Amniotic epithelial cell (primary cell): ENCODE measurements at regions not wholly inside any gene's neighbourhood (a gene's known extent, or its start where the extent isn't known, plus 50 kb on each side); places are given as distances from the start of the nearest gene placed in this dataset.

Source experiments
- DNase-seq: peaks from one replicate; pipeline ENCODE4 v3.0.0-alpha.2; 2010; ENCODE audit warnings: low read depth

DNA sequence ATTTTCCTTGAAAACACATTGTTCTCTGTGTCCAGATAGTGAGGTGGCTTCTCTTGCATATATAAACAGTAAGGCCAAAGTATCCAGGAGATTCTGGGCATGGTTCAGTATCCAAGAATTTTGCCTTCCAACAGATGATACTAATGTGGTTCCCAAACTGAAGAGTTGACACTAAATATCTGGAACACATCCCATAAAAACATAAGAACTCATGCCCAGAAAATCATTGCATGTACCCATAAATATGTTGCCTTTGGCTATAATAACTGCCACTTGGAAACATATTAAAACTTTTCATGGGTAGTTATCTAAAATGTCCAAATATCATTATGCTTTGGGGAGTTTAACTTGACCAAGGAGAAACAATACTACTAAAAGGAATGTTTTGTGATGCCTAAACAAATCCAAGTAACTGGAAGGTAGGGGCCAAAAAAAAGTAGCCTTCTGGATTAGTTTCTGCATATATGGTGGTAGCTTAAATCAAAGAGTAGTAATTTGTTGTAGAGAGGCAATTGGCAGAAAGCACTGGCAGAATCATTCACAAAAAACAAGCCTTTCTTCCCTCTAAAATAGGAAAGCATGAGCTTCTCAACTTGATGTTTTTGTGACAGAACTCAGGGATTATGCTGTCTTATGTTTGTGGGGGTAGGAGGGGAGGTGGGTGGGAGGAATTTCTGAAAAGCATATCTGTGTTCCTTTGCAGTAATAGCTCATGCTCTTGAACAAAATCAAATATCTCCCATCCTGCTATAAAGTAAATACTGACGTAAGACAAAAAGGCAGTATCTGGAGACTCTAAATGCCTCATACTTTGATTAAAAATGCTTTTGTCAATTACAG is 753.9 kb downstream of the TUSC7 start:
- DNase-seq = no peak

- DNase-seq = no peak
Measured at GRCh38 chr3:117471831-117472230, 762.3 kb downstream of the TUSC7 start.

DNA sequence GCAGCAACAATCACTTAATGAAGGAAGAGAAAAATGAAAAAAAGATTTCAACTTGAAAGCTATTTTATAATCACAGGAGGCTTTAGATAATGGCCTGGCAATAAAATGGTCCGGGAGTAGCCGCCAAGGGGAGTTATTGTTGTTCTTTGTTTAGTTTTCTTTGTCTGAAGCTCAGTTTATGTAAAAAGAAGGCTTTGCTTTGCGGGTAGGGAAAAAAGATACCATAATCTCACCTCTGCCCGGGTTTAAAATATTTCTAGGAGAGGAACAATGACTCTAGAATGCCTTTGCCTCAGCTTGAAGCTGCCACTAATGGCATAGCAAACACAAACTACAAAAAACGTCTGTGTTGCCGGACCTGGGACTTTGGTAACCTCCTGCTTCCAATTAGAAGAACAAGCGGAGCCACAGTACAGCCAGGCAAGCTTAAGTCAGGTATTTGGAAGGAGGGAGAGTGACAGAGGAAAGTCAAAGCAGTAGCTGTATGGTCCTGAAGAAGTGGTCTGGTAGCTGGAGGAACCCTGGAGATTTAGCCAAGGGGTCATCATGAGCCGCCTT is 764.5 kb downstream of the TUSC7 start:
- no peak for DNase-seq

GRCh38 chr3:117476572-117476971 is 767.0 kb downstream of the TUSC7 start:
- DNase-seq = no peak

DNA sequence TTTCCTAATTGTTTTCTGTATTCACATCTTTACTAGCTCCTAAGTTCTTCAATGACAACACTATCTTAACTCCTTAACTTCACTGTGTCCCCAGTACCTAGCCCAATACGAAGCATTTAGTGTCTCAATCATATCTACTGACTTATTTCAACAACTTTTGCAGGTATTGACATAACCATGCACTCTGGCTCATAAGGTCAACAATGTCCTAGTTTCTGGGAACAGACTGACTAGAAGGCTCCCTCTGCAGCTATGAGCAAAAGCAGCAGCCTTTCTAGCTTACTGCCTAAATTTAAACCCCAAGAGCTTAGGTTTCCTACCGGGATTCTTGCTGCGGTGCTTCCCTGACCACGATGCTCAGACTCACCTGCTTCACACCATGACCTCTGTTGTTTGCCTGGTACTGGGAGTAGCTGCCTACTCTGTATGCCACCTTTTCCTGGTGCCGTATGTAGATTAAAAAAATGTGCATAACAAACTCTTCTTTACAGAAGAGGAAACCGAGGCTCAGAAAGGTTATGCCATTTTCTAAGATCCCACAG is 767.7 kb downstream of the TUSC7 start:
- DNase-seq = no peak

DNA sequence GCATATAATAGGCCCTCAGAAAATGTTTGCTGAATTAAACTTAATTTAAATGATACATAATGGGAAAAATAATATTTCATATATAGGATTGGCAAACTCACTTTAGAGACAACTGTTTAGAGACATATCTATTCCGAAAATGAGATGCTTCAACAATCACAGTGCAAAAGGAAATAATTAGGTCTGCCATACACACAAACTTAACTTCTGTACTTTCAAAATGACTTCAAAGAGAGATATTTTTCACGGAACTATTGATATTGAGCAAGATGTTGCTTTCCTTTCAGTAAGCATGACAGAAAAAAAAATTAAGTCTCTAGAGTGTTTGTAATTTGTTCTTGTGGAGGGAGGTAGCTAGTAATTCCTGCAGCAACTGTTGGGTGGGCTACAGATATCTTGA is 769.5 kb downstream of the TUSC7 start:
- DNase-seq = no peak

DNA sequence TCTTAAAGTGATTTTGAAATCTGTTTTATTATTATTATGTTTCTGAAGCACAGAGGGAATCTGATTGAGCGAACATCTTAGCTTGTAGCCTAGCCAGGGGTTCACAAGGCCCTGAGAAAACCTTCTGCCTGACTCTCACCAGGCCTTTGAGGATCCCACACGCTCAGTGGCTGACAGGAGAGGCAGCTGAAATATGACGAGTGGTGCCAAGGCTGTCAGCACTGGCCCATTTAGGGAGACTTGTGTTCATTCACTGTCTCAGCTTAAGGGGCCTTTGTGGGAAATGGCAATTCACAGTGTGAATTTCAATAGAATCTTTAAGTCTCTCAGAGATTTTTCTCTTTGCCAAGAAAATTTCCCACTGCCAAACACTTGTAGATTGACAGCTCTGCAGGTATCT is 770.9 kb downstream of the TUSC7 start:
- DNase-seq = no peak

DNA sequence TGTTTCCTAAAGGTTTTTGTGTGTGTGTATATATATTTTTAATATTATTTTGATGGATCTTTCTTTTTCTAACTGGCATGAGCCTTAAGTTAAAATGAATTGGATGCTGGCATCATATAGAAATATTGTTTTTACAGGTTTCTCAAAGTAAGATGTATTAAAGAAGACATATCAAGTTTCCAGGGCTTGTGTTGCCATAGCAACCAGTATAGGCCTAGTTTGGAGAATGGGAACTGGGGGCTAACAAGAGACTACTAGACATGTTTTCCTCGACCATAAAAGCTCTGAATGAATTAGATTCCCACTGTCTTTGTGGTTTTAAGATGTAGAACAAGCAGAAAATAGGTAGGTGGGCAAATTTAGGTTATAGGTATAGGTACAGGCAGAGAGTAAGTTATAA is 771.4 kb downstream of the TUSC7 start:
- DNase-seq = no peak

DNA sequence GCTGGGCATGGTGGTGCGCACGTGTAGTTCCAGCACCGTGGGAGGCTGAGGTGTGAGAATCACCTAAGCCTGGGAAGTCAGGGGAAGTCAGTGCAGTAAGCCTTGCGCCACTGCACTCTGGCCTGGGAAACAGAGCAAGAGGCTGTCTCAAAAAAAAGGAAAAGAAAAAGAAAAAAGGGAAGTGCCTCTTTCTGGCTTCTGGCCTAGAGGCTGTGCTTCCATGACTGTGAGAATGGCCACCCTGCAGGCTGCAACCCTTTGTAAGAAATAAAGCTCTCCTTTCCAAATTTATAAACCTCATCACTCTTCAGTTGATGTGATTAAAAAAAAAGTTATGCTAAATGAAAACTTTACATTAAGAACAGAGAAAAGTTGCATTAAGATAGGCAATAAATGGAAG is 774.3 kb downstream of the TUSC7 start:
- no peak for DNase-seq

DNA sequence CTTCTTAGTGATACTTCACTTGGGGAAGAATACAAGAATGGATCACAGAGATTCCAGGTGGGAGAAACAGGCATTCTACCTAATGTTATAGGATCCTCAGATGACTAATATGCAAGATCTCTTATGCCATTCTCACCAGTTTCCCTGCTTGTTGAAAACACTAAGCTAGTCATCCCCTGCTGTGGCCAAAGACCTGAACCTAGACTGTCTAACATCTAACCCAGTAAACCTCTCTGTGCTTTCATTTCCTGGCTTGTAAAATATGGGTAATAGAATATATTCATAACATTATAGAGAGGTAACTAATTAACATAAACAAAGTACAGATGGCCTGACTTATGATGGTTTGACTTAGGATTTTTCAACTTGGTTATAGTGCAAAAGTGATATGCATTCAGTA is 776.3 kb downstream of the TUSC7 start:
- no peak for DNase-seq

GRCh38 chr3:117486719-117487716 is 777.4 kb downstream of the TUSC7 start:
- DNase-seq = no peak

DNA sequence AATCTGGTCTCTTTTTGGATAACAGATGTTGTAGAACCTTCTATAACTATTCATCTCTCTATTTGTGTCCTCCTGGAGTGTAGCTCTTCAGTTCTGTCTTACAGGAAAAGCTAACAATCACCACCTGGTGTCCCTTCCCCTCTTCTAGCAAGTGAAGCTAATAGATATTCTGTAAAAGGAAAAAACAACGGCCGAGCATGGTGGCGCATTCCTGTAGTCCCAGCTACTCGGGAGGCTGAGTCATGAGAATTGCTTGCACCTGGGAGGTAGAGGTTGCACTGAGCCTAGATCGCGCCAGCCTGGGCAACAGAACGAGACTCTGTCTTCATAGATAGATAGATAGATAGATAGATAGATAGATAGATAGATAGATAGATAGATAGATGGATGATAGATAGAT is 779.4 kb downstream of the TUSC7 start:
- no peak for DNase-seq

DNA sequence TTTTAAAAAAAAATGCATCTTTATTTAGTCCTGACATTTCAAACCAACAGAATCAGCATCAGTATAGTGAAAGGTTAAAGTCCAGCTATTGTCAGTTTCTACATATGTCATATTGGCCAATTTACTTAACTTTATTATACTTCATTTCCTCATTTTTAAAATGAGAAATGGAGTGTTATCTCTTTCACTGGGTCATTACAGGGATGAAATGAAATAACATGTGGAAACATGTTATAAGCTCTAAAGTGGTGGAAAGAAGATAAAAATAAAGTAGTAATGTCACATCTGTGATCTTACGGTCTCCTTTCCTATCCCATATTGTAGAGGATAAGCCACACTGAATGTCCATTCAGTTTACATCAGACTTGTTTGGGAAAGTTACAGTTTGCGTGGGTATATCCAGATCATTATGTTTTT is 780.1 kb downstream of the TUSC7 start:
- DNase-seq = no peak

DNA sequence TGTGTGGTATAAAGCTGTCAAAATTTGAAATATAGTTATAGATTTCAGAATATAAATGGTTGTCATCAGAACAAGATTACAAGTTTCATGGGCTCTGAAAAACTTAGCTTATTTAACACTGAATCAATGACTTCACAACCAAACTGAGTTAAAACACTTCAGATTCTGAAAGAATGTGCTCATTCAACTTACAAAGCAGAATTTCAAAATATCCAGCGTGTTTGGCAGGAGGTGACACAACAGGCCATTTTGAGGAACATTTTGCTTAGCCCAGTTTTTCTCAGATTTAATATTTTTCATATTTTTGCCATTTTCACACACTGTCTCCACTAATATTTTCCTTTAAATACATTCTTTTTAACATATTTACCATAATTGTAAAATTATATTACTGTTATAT is 781.1 kb downstream of the TUSC7 start:
- no peak for DNase-seq

- no peak for DNase-seq
Measured at GRCh38 chr3:117495620-117496019, 786.0 kb downstream of the TUSC7 start.

DNA sequence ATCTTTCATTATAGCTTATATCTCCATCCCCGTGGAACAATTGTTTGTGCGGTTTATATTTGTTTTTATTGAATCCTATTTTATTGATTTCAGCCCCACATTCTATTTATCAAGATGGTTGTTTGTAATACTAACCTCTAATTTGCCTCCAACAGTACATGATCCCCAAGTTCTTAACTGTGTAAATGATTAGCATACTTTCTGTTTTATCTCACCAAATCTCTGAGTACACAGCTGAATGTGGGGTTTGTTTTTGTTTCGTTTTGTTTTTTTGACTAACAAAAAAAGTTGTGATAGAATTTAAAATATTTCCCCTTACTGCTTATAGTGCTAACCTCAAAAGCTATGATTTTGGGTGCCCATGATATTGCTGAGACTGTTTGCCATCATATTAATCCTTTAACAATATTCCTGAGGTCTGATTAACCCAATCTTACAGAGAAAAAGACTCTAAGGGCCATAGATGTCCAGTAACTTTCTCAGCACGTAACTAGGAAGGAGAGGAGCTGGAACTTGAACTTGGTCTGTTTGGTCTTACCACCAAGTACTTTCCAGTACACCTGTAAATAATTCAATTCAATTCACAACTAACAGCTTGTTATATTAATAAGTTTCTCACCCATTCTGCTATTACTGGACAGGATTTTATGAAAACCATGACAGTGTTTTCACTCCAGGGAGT is 789.8 kb downstream of the TUSC7 start:
- no peak for DNase-seq

GRCh38 chr3:117507958-117508357 is 798.4 kb downstream of the TUSC7 start:
- DNase-seq = no peak

DNA sequence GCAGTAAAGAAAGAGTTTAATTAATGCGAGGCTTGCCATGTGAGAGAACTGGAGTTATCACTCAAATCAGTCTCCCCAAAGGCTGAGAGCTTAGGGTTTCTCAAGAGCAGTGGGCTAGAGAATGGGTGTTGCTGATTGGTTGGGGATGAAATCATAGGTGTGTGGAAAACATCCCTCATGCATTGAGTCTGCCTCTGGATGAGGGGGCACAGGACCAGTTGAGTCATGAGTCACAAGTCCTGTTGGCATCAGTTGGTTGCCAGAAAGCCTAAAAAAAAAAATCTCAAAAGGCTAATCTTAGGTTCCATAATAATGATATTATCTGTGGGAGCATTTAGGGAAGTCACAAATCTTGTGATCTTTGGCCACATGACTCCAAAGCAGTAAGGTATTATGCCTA is 800.3 kb downstream of the TUSC7 start:
- no peak for DNase-seq

DNA sequence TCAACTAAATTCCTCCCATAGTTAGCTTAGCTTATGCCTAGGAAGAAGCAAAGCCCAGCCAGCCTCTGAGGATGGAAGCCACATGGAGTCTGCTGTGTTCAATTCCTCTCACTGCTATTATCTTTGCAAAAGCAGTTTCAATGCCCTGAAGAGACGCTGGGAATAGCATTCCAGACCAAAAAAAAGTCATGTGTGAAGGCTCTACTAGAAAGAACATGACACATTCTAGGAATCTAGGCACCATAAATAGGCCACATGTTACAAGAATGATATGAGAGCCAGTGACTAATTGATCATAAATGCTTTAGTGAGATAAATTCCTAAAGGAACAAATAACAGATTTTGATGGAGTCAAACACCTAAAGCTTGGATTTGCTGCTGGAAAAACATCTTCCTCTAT is 800.8 kb downstream of the TUSC7 start:
- DNase-seq = no peak

- peak; percentile 68 for DNase-seq
Measured at GRCh38 chr3:117512975-117513374, 803.4 kb downstream of the TUSC7 start.

DNA sequence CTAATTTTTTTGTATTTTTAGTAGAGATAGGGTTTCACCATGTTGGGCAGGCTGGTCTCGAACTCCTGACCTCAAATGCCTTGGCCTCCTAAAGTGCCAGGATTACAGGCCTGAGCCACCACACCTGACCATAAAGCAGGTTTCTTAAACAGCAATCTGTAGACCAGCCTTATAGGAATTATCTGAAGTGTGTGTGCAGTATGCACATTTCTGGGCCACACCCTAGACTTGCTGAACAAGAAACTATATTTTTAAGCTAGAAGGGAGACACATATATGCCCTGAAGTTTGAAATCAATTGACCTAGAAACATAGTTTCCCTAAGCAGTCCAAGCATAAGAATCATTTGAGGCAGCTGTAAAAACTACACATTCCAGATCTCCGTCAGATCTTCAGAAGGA is 805.7 kb downstream of the TUSC7 start:
- no peak for DNase-seq

- no peak for DNase-seq
Measured at GRCh38 chr3:117518364-117518763, 808.8 kb downstream of the TUSC7 start.
